Esophagus squamous epithelium (tissue), 4 donors: ENCODE measurements at regions not wholly inside any gene's neighbourhood (a gene's known extent, or its start where the extent isn't known, plus 50 kb on each side); places are given as distances from the start of the nearest gene placed in this dataset.

Experiments used
- POLR2A ChIP-seq, 4 donors: fragments of 450-650 bp; IDR thresholded peaks; one replicate each; pipeline ENCODE4 v1.6.1; 2017; ENCODE audit warnings: antibody characterized with exemption in 4 of 4, mild to moderate bottlenecking in 4 of 4, moderate library complexity in 3 of 4
- TF ChIP-seq, protein P1 (sequence below), 6 experiments: fragments of 450-650 bp in 4 of 6; fragments of 200-600 bp in 2 of 6; sonication (generic) in 2 of 6; IDR thresholded peaks; one replicate each; pipeline ENCODE4 v1.5.1; 2016 to 2019; ENCODE audit warnings: antibody characterized with exemption in 6 of 6, mild to moderate bottlenecking in 4 of 6, moderate library complexity in 4 of 6

DNA sequence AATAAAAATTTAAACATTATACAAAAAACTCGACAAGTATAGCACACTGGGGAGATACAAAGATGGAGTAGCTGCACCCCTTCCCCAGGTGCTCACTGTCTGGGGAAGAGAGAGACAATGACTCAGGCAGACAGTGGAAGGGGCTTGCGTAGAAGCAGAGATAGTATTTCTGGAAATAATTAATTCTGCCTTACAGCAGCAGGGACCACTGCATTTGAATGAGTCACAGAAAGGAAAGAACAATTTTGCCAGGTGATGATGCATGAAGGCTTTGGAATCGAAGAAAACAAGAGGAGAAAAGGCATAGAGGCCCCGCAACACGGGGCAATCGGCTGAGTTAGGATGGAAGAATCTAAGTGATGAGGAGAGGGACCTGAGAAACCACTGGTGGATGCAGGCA, 447.4 kb downstream of the EFNB2 start:
- no peak for TF ChIP-seq POLR2A (IDR thresholded peaks at IDR 0.05)
- TF ChIP-seq, protein P1, sequence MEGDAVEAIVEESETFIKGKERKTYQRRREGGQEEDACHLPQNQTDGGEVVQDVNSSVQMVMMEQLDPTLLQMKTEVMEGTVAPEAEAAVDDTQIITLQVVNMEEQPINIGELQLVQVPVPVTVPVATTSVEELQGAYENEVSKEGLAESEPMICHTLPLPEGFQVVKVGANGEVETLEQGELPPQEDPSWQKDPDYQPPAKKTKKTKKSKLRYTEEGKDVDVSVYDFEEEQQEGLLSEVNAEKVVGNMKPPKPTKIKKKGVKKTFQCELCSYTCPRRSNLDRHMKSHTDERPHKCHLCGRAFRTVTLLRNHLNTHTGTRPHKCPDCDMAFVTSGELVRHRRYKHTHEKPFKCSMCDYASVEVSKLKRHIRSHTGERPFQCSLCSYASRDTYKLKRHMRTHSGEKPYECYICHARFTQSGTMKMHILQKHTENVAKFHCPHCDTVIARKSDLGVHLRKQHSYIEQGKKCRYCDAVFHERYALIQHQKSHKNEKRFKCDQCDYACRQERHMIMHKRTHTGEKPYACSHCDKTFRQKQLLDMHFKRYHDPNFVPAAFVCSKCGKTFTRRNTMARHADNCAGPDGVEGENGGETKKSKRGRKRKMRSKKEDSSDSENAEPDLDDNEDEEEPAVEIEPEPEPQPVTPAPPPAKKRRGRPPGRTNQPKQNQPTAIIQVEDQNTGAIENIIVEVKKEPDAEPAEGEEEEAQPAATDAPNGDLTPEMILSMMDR (IDR thresholded peaks at IDR 0.05) = no peak
